Glutamatergic neuron (in vitro differentiated cells): ENCODE measurements at regions not wholly inside any gene's neighbourhood (a gene's known extent, or its start where the extent isn't known, plus 50 kb on each side); places are given as distances from the start of the nearest gene placed in this dataset.
"Not testable (repeated sequence)": the region's sequence is repeated elsewhere in the genome, so short reads cannot be mapped to it uniquely, and the experiment has no call there.

Source experiments
- DNase-seq: peaks from one replicate; pipeline ENCODE4 v3.0.0; 2022
- H3K27ac Mint-ChIP-seq: one replicate; pipeline ENCODE4 v1.8.0; 2020; ENCODE audit warnings: mild to moderate bottlenecking, mixed read lengths, inconsistent platforms; ENCODE audit not compliant: unreplicated experiment
- H3K27me3 Mint-ChIP-seq: one replicate; pipeline ENCODE4 v1.8.0; 2020; ENCODE audit warnings: mild to moderate bottlenecking, moderate library complexity, mixed read lengths, inconsistent platforms; ENCODE audit not compliant: unreplicated experiment
- H3K36me3 Mint-ChIP-seq: one replicate; pipeline ENCODE4 v1.8.0; 2020; ENCODE audit warnings: mild to moderate bottlenecking, mixed read lengths, inconsistent platforms; ENCODE audit not compliant: unreplicated experiment
- H3K4me1 Mint-ChIP-seq: one replicate; pipeline ENCODE4 v1.8.0; 2020; ENCODE audit warnings: mild to moderate bottlenecking, low read depth, mixed read lengths, inconsistent platforms; ENCODE audit not compliant: unreplicated experiment
- H3K4me3 Mint-ChIP-seq: one replicate; pipeline ENCODE4 v1.8.0; 2020; ENCODE audit warnings: mild to moderate bottlenecking, mixed read lengths, inconsistent platforms; ENCODE audit not compliant: unreplicated experiment
- H3K9me3 Mint-ChIP-seq: one replicate; pipeline ENCODE4 v1.8.0; 2020; ENCODE audit warnings: mild to moderate bottlenecking, moderate library complexity, mixed read lengths, inconsistent platforms; ENCODE audit not compliant: unreplicated experiment
- TF ChIP-seq, protein P1 (sequence below): fragments of 200-600 bp; sonication (generic); IDR thresholded peaks from one replicate; pipeline ENCODE4 v1.5.0; 2021; ENCODE audit not compliant: partially characterized antibody, unreplicated experiment

DNA sequence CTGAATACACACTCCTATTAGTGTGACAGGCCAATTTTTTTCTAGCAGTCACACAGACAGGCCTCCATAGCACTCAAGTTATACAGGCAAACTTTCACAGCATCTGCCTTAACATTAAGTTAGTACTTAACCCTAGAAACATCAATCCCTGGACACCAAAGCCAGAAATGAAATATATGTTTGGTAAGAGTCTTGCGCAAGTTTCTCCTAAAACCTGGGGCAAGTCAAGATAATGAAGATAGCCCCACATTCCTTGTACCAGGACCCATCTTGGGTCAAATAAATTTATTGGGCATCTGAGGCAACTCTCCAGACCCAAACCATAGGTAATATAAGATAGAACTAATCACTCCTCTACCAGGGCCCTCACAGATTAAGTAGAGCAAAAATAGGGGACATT lies 70.8 kb upstream of the ZNF92 start:
- no peak for DNase-seq
- Mint-ChIP-seq H3K4me1 (peaks cover 13% of the 10 kb centered on the region), H3K27me3 (no peaks in the 10 kb centered on the region), H3K36me3 (no peaks in the 10 kb centered on the region), H3K9me3 (no peaks in the 10 kb centered on the region), H3K4me3 (no peak overlapping the region), H3K27ac (no peak overlapping the region)
- TF ChIP-seq, protein P1, sequence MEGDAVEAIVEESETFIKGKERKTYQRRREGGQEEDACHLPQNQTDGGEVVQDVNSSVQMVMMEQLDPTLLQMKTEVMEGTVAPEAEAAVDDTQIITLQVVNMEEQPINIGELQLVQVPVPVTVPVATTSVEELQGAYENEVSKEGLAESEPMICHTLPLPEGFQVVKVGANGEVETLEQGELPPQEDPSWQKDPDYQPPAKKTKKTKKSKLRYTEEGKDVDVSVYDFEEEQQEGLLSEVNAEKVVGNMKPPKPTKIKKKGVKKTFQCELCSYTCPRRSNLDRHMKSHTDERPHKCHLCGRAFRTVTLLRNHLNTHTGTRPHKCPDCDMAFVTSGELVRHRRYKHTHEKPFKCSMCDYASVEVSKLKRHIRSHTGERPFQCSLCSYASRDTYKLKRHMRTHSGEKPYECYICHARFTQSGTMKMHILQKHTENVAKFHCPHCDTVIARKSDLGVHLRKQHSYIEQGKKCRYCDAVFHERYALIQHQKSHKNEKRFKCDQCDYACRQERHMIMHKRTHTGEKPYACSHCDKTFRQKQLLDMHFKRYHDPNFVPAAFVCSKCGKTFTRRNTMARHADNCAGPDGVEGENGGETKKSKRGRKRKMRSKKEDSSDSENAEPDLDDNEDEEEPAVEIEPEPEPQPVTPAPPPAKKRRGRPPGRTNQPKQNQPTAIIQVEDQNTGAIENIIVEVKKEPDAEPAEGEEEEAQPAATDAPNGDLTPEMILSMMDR: no peak

DNA sequence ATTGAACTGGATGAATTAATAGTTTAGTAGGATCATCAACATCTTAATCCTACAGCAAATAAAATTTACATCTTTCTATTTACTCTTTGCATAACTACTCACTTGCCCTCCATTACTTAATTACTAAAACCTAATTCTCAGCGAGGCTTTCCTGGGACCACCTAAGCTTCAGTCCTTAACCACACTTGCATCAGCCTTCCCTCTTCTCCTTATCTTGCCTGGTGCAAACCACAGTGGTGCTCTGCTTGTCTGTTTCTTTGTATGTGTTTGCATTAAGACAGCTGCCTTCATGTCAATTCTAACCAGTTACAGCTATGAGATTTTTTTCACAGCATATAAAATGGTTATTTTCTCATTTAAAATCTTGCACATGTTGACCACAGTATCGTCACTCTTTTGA lies 72.6 kb upstream of the ZNF92 start:
- Mint-ChIP-seq H3K4me1 (peaks cover 13% of the 10 kb centered on the region), H3K27ac (no peak overlapping the region), H3K4me3 (no peak overlapping the region), H3K9me3 (no peaks in the 10 kb centered on the region), H3K36me3 (no peaks in the 10 kb centered on the region), H3K27me3 (no peaks in the 10 kb centered on the region)
- TF ChIP-seq, protein P1: no peak
- no peak for DNase-seq

DNA sequence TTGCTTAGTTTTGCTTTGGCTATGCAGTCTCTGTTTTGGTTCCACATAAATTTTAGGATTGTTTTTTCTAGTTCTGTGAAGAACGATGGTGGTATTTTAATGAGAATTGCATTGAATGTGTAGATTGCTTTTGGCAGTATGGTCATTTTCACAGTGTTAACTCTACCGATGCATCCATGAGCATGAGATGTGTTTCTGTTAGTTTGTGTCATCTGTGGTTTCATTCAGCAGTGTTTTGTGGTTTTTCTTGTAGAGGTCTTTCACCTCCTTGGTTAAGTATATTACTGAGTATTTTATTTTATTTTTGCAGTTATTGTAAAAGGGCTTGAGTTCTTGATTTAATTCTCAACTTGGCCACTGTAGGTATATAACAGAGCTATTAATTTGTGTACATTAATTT lies 78.2 kb upstream of the ZNF92 start:
- TF ChIP-seq, protein P1: no peak
- H3K36me3 Mint-ChIP-seq: no peaks in the 10 kb centered on the region
- H3K27ac Mint-ChIP-seq: no peak overlapping the region
- H3K4me3 Mint-ChIP-seq: no peak overlapping the region
- DNase-seq: no peak
- H3K27me3 Mint-ChIP-seq: peaks cover 2% of the 10 kb centered on the region
- peaks cover 2% of the 10 kb centered on the region for H3K9me3 Mint-ChIP-seq
- no peaks in the 10 kb centered on the region for H3K4me1 Mint-ChIP-seq

DNA sequence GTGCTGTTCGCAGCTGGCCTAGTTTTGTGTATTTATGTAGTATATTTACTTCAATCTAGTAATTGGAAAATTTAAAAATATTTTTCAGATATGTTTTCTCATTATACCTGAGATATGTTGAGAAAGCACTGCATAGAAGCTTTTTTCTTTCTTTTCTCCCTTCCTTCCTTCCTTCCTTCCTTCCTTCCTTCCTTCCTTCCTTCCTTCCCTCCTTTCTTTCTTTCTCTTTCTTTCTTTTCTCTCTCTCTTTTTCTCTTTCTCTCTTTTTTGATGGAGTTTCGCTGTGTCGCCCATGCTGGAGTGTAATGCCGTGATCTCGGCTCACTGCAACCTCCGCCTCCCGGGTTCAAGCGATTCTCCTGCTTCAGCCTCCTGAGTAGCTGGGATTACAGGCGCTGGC lies 83.3 kb upstream of the ZNF92 start:
- not testable (repeated sequence) for H3K27ac Mint-ChIP-seq, H3K27me3 Mint-ChIP-seq, H3K36me3 Mint-ChIP-seq, DNase-seq, H3K4me1 Mint-ChIP-seq, H3K4me3 Mint-ChIP-seq, H3K9me3 Mint-ChIP-seq

DNA sequence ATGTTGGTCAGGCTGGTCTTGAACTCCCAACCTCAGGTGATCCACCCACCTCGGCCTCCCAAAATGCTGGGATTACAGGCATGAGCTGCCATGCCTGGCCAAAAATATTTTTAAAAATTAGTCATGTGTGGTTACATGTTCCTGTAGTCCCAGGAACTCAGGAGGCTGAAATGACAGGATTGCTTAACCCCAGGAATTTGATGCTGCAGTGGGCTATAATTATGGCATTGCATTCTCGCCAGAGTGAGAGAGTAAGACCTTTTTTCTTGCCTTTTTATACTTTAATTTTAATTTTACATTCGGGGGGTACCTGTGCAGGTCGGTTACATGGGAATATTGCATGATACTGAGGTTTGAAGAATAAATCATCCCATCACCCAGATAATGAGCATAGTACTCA lies 86.6 kb upstream of the ZNF92 start:
- no peak for DNase-seq
- Mint-ChIP-seq H3K27me3 (peaks cover 5% of the 10 kb centered on the region), H3K4me1 (peaks cover 1% of the 10 kb centered on the region), H3K27ac (no peak overlapping the region), H3K9me3 (peaks cover 2% of the 10 kb centered on the region), H3K36me3 (no peaks in the 10 kb centered on the region), H3K4me3 (no peak overlapping the region)
- TF ChIP-seq, protein P1: no peak
